H1 (cell line): ENCODE measurements at regions not wholly inside any gene's neighbourhood (a gene's known extent, or its start where the extent isn't known, plus 50 kb on each side); places are given as distances from the start of the nearest gene placed in this dataset.

Experiments
- BRCA1 ChIP-seq: IDR thresholded peaks from 2 replicates; pipeline ENCODE4 v1.6.1; 2012; ENCODE audit warnings: low read depth, low read length, improper control_type of control experiment
- JUND ChIP-seq: IDR thresholded peaks from 2 replicates; pipeline ENCODE4 v1.6.1; 2011; ENCODE audit warnings: mild to moderate bottlenecking, improper control_type of control experiment, low read length
- NANOG ChIP-seq: IDR thresholded peaks from 2 replicates; pipeline ENCODE4 v1.6.1; 2011; ENCODE audit warnings: low read length, low read depth, mild to moderate bottlenecking, inconsistent platforms; ENCODE audit not compliant: insufficient read depth, poor library complexity, severe bottlenecking
- SIN3A ChIP-seq, 2 experiments: IDR thresholded peaks in 1 of 2; conservative IDR thresholded peaks in 1 of 2; 2 replicates each; pipeline ENCODE4 v1.6.1; 2011 to 2012; ENCODE audit warnings: low read length in 2 of 2, improper control_type of control experiment in 1 of 2, low read depth in 1 of 2, mild to moderate bottlenecking in 1 of 2

GRCh38 chr1:112074711-112075110, 85.2 kb upstream of the KCND3 start (continued):
- no peak for TF ChIP-seq BRCA1
- TF ChIP-seq NANOG: no peak
- no peak for TF ChIP-seq SIN3A (conservative IDR thresholded peaks at IDR 0.05 in 1 of 2, IDR thresholded peaks at IDR 0.05 in 1 of 2; ENCODE audit: low read depth in 1 of 2, low read length in 2 of 2)
- TF ChIP-seq JUND: no peak
- TF ChIP-seq, all 59 proteins: peak for 0
